GM18526 (cell line): ENCODE measurements at regions not wholly inside any gene's neighbourhood (a gene's known extent, or its start where the extent isn't known, plus 50 kb on each side); places are given as distances from the start of the nearest gene placed in this dataset.

Source experiments
- POLR2A ChIP-seq: IDR thresholded peaks from 3 replicates; pipeline ENCODE4 v1.6.1; 2011; ENCODE audit not compliant: insufficient read length; ENCODE audit errors: extremely low read depth

DNA sequence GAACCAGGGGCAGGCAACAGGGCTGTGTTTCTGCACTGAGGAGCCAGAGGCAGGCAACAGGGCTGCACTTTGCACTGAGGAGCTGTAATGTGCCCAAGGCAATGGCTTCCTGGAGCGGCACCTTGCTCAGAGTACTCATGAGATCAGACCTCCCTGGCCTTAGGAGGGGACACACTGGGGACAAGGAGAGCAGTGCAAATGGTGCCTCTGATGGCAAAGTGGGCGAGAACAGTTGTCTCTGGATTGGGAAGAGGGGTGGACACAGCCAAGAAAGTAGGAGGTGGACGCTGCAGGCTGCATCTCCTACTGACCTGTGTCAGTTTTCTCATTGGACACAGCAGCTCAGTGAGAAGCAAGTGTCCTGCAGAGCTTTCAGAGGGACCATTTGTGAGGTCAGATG lies 1443.3 kb downstream of the TBC1D22A start:
- TF ChIP-seq POLR2A, result no peak

DNA sequence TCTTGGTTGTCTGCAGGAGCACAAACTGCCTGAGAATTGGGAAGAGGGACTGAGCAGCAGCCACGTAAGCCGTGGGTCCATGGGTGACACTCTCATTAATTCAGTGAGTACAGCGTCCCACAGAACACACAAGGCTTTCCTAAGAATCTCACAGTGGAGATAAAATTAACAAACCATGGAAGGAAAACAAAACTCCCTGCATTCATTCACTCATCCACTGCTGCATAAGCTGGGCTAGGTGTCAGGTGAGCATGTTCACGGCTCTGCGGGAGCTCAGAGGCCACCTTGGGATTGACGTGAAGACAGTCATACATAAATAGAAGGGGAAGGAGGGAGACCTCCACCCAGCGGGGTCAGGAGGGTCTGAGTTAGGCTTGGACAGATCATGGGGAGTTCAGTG lies 1442.7 kb downstream of the TBC1D22A start:
- TF ChIP-seq POLR2A, result no peak

DNA sequence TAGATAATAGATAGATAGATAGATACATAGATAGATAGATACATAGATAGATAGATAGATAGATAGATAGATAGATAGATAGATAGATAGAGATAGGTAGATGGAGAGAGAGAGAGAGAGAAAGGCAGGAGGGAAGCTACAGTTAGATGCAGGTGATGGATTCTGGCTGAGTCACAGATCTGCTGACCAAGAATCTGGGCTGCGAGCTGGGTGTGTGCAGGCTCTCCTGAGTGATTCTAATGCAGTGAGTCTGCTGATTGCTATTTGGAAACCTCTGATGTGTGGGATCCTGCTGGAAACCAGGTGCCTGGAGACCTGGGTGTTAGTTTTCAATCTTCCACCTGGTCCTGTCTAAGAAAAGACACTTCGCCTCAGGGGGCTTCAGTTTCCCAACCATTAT lies 1441.8 kb downstream of the TBC1D22A start:
- no peak for TF ChIP-seq POLR2A

DNA sequence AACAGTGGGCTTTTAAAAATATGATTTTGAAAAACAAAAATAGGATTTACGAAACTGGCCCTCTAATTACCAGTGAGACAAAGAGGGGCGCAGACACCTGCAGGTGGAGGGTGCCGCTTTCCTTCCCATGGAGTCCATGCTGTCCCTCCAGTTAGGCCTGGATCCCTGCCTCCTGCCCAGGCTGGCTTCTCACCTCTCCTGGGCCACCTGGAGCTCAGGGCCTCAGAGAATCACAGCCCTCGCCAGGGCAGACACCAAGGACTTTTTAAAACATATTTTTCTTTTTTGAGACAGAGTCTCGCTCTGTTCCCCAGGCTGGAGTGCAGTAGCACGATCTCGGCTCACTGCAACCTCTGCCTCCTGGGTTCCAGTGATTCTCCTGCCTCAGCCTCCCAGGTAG lies 1437.2 kb downstream of the TBC1D22A start:
- no peak for TF ChIP-seq POLR2A

DNA sequence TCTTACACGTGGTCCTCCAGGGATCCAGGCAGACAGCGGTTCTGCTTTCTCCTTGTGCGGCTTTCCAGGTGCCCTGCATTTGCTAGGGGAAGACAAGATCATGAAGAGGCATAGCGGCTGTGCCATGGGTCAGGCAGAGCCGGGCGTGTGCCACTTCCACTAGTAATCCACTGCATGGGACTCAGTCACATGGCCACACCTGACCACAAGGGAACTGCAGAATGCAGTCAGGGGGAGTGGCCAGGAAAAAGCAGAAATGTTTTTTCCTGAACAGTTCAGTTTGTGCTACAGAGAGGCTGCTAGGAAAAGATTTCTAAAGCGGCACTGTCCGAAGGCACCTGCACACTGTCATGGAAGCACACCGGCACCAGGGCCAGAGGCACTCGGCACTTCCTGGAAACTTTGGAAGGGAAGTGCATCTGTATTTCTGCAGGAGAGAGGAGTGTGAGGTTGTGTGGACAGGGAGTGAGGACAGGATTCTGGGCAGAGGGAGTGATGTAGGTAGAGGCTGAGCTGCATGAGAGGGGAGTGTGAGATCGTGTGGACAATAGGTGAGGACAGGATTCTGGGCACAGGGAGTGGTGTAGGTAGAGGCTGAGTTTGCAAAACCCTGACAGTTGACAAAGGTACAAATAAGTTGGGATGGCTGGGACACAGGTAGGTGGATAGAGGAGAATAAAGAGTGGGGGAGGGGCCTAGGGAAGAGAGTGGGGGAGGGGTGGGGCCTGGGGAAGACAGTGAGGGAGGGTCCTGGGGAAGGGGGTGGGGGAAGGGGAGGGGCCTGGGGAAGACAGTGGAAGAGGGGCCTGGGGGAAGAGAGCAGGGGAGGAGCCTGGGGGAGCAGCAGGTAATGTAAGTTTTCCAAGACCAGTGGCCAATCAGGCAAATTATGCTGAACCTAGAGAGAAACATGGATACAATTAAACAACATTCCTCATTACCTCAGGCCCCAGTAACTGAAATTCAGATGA lies 1436.3 kb downstream of the TBC1D22A start:
- no peak for TF ChIP-seq POLR2A

DNA sequence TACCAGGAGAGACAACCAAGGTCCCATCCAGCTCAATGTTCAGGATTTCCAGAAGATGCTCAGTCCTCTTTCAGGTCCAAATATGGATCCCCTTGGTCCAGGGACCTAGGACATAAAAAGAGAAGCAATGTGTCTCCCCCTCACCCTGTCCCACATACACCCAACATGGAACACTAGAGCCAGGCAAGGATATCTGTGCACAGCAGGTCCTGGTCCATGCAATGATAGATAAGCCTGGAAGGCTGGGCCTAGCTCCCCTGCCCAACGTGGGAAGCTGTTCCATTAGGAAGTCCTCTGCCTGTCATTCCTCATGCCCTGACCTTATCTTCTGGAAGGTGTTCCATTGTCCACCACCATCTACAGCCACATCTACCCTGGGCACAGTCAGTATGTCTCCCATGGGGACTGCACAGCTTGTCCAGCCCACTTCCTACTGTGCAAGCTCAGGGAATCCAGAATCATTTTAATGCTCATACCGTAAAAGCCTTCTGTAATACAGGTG lies 1434.8 kb downstream of the TBC1D22A start:
- TF ChIP-seq POLR2A, result no peak

DNA sequence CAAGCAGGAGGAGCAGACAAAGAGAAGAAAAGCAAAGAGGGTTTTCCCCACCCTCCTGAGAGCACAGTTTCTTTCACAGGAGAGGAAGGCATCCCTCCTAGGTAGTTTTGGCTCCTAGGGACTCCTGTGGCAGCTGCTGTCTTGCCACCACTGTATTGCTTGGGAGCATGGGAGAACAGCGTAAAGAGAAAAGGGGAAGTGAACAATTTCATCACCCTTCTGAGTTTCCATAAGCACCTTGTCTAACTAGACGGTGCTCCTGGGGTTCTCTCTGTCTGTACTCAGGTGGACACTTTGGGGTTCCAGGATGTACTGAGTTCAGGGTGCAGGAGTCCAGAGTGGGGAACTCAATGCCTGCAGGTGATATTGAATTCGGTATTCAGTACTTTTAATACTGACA lies 1430.5 kb downstream of the TBC1D22A start:
- no peak for TF ChIP-seq POLR2A

DNA sequence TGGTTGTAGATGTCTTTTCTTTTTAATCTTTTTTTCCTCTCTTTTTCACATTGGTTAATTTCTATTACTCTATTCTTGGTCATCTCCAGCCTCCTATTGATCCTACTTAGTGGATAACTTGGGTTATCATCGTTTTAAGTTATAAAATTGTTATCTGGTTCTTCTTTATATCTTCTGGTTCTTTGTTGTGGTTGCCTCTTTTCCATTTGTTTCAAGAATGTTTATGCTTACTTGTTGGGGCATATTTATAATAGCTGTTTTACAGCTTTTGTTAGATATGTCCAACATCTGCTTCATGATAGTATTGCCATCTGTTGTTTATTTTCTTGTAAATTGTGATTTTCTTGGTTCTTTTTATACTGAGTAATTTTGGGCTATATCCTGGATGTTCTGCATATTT lies 1429.6 kb downstream of the TBC1D22A start:
- no peak for TF ChIP-seq POLR2A

DNA sequence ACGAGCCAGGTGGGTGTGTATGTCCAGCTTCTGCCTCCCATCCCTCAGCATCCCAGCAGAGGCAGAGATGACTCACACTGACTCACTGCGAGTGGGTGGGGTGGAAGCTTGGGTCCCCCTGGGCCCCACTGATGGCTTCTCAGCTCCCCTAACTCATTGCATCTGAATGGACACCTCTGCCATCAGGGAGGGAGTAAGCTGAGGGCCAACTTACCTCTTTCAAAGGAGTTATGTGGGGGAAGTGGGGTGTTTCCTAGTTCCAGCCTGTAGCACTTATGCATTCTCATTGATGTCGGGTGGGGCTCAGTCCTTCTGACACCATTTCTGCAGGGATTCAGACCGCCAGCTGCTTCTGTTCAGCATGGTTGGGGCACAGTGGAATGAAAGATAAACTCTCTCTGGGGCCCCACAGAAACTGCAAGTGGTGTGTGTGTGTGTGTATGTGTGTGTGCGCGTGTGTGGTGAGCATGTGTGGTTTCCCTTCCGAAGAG lies 1425.8 kb downstream of the TBC1D22A start:
- TF ChIP-seq POLR2A, result no peak

DNA sequence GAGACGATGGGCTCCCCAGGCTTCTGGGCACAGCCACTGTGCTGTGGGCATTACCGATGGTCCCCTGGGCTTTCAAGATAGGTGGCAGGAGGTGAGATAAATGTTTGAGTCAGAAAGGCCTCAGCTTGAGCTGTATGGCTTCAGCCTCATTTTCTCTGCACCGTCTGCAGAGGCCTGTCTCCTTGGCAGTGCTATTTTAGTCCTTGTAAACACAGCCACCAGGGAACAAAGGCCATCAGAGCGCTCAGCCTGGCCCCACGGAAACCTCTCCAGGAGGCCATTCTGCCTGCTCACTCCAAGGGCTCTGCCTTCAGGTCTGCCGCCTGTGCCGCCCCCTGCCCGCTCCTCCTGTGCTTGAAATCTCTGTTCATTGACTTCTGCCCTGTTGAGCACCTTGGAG lies 1424.9 kb downstream of the TBC1D22A start:
- TF ChIP-seq POLR2A, result no peak

DNA sequence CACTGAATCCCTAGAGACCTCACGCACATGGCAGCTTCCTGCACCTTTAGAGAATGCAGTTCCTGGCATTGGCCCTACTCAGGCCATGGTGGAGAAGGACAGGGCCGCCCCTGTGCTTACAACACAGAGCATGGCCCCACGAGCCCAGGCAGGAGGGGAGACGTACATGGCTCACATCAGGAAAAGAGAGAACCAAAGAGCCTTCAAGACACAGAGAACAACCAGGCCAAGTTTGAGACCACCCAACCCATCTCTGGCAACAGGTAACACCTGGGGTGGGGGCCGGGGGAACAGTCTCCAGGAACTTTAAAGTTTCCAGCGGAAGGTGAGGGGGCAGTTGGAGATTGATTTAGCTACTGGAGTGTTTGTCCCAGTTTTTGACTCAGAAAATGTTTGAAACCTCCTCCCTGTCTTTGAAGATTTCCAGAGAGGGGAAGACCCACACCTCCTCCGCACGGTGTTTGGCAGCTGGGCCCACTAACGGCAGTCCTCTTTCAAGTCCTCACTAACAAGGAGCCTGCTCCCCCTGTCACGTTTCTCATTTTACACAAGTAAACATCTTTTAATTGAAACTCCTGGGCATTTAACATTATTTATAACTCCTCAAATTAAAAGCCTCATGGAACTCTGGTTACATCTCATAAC lies 1423.8 kb downstream of the TBC1D22A start:
- no peak for TF ChIP-seq POLR2A

DNA sequence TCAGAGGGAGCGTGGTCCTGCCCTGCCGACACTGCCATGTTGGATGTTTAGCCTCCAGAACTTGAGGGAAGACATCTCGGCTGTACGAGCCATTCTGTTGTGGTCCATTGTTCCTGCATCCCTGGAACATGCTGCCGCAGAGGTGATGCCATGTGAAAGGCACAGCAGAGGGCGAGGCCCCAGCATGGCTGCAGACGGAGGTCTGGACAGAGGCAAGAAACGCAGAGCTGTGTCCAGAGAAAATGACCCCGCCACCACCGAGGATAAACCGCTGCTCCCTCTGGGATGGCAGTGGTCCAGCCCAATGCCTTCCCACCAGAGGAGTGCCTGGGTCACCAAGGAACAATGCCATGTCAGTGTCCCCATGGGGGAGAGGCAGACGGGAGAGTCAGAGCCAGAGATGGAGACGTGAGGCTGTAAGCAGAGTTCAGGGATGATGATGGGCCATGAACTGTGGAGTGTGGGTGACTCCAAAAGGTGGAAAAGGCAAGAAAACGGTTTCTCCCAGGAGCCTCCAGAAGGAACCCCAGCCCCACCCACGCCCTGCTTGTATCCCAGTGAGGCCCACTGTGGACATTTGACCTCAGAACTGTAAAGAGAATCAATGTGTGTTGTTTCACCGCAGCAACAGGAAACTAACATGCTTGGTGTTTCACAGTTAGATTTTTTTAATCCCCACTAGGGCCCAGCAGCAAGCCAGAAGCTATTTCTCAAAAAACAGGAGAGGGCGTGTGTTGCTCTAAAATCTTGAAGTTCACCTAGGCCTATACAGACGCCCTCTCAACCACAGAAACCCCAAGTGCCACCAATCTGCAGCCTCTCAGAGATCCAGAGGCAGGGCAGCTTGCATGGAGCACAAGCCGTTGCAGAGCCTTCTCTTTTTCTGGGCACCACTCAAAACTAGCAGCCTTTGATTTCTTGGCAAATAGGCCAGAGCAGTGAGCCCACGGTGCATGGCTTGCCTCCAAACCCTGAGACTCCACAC lies 1422.9 kb downstream of the TBC1D22A start:
- TF ChIP-seq POLR2A, result no peak

DNA sequence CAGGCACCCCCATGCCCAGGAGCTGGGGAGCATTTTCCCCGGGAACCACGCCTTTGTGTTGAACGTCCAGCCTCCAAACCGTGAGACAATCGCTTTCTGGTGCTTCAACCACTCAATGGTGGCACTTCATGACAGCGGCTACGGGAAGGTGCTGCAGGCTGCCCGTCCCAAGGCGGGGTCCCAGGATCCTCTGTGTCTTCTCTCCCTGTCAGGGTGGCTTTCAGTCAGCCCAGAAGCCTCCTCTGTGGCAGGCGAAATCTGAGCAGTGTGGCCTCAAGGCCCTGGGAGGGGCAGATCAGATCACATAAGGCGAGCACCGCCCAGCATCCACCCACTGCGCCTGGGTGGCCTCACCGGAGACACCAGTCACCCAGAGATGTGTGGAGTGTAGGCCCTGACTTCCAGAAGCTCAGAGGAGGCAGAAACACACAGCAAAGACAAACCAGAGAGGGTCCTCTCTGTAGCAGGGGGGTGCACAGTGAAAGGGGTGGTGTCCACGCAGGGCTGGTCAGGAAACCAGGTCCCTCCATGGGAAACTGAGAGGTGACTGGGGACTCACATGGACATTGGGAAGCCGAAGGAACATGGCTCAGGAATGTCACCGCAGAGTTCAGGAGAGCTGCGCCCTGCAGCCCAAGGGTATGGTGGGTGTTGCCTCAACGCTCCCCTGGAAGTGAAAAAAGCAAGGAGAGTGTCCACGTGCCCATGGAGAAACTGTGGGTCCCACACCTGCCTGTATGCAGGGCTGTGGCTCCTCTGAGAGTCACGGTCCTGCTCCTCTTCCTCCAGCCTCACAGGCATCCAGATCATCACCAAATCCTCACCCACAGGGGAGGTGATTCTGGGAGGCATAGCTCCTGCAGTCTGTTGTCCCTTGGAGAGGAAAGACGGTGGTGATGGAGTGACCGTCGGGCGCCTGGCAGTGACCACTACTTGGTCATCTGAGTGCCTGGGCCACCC lies 1420.7 kb downstream of the TBC1D22A start:
- TF ChIP-seq POLR2A, result no peak

DNA sequence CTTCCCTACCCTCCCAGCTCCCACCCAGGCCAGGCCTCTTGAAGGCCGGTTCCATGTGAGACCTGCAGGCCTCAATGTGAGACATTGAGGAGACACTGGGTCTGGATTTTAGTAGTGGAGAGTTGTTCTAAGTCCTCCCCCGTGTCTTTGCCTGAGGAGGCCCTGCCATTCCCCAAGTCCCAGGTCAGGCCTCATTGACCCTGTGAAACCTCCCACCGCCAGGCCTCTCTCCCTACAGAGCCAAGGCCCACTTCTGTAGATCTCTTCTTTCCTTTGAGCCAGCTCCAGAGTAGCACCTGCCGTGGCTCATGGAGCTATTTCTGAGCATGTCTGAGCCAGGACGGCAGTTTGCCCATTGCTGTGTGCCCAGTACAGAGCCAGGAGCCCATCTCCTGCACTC lies 1419.6 kb downstream of the TBC1D22A start:
- TF ChIP-seq POLR2A, result no peak
